ENCODE measurements at regions not wholly inside any gene's neighbourhood (a gene's known extent, or its start where the extent isn't known, plus 50 kb on each side); places are given as distances from the start of the nearest gene placed in this dataset.
A peak's percentile ranks its signal among the peaks of the same experiment; 100 is the strongest.

- no peak for DNase-seq
Observed at GRCh38 chr2:200216310-200216709, 90.2 kb upstream of the SPATS2L start.

GRCh38 chr2:200217320-200217719 lies 89.2 kb upstream of the SPATS2L start:
- DNase-seq = no peak

- DNase-seq = no peak
Observed at GRCh38 chr2:200218645-200219044, 87.8 kb upstream of the SPATS2L start.

DNA sequence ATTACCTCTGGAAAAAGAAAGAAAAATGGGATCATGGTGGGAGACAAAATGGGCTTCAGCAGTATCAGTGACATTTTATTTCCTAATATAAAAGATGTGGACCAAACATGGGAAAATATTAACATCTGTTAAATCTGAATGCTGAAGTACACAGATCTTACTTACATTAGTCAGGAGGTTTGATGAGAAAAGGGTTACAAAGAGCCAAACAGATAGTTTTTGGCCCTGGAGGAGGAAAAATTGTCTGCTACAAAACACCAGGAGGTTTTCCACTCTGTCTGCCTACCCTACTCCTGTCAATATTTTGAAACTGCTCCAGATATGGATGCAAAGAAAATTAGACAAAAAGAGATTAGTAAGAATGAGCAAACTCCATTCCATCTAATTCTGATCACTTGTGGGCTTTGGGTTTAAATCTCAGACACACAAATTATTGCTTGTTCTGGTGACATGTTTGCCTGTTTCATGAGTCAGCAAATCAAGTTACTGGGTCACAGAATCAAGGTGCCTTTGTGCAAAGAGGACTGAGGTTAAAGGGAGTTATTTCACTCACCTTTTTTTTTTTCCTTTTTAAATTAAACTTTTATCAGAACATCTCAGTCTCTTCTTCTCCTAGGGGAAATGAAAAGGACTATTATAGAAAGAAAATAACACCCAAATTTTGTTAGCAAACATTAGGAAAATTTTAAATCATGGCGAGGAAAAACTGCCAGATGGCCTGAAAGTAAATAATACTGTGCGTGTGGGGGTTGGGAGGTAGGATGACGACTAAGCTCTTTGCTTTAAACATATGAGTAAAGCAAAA lies 87.0 kb upstream of the SPATS2L start:
- DNase-seq = peak; percentile 56

DNA sequence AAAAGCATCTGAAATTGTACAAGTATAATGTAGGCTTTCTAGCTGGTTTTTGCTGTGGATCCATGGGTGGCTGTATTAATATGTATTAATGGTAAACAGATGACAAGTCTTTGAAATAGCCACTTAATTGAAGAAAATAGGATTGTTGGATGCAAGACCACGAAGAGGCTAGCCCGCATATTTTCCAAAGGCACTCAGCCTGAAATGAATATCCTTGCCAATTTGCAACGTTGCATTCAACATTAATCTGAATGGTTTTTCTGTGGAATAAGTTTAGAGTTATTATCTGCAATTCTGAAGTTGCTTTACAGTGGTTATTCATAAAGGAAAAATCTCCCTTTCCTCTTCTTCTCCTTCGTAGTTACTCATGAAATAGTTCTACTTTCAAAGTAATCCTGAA lies 86.2 kb upstream of the SPATS2L start:
- no peak for DNase-seq

DNA sequence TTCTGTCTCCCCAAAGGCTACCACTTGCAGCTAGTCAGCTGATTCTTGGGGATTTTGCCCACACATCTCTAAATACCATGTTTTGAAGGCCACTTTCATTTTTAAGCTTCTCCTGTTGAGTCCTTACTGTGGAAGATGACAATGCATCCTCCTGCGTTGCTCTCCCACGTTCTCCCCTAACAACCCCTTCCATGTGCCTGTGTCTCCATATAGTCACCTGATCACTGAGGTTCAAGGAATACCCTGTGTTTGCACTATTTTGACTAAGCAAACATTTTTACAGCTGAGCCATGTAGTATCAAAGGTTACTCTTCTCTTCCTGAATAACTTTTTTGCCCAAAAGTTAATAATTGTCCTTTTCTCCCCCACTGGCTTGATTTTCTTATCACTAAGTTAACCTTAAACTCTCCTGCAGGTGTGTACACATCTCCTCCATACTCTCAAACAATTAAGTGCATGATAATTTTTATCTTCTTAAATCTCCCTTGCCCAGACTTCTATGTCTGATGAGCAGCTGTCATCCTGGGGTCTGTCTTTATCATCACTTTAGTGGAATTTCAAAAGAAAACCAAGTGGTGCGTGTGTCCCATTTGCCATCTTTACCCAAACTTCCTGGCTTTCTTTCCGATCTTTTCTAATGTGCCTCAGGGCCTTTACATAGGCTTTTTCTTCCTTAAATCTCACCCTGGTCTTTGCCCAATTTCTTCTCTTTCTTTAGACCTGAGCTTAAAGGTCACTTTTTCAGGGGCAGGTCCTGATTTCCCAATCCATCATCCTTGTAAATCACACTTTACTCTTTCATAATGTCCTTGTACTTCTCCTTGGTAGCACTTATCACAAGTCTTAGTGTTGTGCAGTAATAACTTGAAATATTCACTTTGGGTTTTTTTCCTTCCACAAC lies 85.2 kb upstream of the SPATS2L start:
- DNase-seq = no peak

DNA sequence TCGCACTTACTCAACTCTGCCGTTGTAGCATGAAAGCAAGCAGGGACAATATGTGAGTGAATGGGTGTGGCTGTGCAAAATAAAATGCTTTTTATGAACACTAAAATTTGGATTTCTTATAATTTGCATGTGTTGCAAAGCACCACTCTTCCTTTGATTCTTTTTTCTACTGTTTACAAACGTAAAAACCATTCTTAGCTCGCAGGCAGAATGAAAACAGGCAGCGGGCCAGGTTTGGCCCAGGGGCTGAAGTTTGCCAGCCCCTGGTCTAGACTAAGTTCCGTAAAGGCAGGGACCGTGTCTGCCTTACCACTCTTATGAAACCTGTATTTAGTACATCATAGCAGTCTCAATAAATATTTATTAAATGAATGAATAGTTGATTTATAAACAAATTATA lies 83.7 kb upstream of the SPATS2L start:
- no peak for DNase-seq

DNA sequence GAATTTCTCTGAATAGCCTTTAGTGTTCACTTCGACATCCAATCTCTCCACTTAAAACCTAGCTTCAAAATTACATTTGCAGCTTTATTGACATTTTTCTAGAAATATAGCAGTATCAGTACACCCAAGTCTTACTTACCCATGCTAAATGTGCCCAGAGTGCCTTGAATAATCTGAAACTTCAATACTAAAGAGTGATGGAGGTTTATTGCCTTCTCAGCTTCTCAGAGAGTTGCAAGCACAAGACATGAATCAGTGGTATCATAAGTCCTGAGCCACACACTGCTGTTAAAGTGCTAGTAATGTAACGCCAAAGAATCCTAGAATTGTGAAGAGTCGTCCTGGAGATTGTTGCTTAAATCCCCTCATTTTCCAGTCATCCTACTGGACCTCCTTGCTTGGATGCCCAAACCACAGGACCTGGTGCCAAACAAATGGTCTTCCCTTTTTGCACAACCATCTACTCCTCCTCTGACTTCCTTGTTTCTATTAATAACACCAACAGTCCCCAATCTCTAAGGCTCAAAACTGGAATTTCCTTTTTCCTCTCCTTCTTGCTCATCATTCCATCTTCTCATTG lies 83.2 kb upstream of the SPATS2L start:
- DNase-seq = no peak

DNA sequence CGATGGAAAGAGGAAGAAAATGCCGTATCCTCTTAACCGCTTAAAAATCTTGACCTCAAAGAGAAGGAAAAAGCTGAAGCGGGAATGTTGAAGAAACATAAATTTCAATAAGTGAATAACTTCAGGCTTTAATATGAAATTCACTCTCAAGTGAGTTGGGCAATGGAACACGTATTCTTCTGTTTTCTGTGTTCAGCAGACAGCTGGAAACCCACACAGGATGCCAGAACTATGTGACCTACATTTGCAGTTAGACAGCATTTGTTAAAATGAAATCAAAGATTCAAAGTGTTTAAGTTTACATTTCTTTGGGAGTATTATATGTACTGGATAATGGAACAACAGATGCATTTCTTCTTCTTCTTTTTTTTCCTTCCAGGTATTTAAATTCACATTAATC lies 80.5 kb upstream of the SPATS2L start:
- DNase-seq = peak; percentile 88

DNA sequence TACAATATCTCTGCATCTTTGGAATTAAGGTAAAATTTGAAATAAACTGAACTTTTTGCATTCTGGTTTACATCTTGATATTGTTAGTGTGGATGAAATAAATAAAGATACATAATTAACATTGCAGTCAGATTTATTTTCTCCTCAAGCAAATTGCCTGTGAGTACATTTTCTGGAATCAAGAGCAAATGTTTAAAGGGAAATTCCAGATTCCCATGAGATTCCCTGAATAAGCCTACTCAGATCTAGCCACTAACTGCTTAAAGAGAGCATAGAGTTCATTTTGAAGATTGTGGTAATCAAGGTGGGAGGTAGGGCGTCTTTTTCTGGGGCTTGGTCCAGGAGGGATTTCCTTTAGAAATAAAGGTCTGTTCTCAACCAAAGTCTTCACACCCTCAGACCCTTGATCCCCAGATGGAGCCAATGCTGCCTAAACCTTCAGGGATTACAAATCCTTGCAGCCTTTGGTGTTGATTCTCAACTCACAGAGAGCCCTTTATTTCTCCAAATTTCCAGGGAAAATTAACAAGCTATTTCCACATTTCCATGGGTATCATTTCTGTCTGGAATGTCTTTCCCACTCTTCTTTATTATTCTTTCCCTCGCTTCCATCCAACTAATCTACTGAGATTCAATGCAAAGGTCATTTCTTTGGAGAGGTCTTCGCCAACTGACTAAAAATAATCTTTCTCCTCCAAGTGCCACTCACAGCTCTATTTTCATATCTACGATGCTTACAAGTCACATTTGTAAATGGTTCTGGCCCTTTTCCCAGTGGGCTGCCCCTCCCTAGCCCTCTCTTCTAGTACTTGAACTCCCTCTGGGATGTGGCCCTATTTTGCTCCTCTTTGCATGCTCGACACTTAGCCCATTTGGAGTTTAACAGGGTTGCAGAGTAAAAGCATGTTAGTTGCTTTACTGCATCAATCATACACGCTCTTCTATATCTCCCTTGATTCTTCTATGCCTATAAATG lies 79.8 kb upstream of the SPATS2L start:
- peak; percentile 75 for DNase-seq

DNA sequence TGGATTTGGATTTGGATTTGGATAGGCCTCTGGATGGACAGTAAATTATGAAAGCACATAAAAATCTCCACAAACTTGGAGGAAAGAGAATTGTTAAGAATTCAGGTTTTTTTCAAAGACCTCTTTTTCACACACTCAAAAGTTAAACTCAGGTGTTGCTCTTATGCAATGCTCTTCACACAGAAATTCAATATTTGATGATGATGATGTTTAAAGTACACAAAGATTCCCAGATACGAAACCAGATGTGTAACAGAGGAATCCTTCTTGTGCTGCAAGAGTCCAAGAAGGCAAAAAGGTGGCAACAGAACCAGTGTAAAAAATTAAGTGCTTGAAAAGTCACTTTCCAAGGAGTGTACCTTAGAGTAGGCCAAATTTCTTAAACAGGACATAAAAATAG lies 75.8 kb upstream of the SPATS2L start:
- no peak for DNase-seq

DNA sequence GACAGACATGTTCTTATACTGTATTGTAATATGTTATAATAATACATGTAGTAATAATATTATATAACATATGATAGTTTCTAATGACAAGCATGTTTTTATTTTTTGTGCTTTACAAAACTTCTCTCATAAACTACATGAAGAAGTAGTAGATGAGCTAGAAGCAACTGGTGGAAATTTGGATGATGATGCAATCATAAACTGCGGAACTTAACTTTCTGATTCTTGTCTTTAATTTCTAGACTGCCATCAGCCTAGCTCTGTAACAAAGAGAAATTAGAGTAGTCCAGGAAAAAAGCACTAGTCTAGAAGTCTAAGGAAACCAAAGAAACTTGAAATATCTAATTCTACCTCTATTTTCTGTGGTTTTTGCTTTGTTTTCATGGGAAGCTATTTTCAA lies 71.0 kb upstream of the SPATS2L start:
- no peak for DNase-seq

GRCh38 chr2:200239216-200239615 lies 67.3 kb upstream of the SPATS2L start:
- DNase-seq = no peak

- DNase-seq = no peak
Observed at GRCh38 chr2:200242570-200242969, 63.9 kb upstream of the SPATS2L start.

DNA sequence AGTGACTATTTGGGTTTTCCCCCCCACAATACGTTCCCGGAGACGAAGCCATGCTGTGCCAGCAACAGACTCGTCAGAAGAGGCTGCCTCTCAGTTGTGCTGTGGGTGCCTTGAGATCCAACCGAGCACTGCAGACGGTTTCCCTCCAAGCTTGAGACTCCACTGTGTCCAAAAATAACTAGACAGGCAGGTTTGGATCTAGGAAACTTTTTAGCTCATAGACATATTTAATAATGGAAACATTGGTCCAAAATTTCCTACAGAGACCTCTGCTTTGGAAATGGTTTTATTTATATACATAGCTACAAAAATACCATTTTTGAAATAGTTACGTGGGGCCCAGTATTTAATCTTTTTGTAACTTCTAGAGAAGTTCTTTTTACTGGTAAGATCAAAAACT lies 63.1 kb upstream of the SPATS2L start:
- no peak for DNase-seq

DNA sequence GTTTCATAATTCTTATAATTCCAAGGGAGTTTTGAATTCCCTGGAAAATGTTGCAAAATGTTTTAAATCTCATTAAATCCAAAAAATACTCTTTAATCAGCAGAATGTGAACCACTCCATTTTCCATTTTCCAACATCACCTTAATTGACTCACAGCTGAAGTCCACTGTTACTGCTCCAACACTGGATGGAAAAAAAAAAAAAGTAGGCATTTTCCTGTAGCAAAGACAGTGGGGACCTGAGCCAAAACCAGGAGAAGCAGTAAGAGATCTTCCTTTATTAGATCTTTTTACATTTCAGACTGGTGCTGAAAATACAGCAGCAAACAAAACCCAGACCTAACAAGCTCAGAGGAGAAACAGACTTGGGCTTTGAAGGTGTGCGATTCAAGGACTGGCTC lies 62.4 kb upstream of the SPATS2L start:
- DNase-seq = no peak

DNA sequence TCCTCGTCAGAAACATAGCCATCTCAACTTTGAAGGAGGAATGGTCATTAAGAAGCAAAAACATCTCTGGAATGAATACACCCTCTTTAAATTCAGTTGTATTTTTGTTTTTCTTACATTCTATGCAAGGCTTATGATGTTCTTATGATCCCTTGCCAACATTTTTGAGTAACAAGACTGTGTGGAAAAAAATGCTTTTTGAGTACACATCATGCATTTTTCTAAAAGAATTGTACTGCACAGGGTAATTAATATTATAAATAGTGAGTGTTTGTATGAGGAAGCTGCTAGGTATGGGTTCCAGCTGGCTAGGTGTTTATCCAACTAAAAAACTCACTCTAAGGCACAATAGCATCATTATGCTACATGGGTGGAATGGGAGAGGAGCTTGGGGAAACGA lies 59.0 kb upstream of the SPATS2L start:
- DNase-seq = no peak

DNA sequence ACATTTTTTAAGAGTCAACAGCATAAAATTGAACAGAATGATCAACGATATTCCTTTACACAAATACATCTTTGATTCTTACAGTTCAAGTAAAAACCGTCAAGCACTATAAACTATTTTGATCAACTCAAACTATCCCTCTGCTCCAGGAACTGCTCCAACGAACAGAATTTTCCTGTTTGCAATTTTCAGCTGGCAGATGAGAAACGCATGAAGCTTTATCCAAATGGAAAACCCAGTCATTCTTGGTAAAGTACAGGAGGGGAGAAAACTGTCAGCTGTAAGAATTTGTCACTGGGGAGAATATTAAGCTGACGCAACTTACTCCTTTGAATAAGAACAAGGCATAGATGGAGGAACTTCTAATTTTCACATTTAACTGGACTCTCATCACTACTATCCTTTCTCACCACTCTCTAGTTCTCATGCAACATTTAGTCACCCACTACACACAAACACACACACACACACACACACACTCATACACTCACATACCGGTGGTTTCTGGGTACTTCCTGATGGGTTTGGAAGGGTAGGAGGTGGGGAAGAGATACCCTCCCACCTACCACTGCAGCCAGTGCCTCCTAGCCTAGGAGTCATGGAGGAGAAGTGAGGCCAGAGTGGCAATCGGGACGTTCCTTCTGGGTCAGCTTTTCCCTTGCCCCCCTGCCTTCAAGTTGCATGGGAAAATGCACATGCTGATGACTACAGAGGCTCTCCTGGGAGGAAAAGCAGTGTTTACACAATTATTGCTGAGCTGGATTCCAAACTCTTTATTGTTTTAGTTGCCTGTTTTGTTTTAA lies 54.0 kb upstream of the SPATS2L start:
- DNase-seq = peak; percentile 63

GRCh38 chr2:200253639-200254038 lies 52.9 kb upstream of the SPATS2L start:
- no peak for DNase-seq

- no peak for DNase-seq
Observed at GRCh38 chr2:200254773-200255172, 51.7 kb upstream of the SPATS2L start.

GRCh38 chr2:200255549-200255948 lies 50.9 kb upstream of the SPATS2L start:
- peak; percentile 48 for DNase-seq

Data from tongue (tissue), 1 donor.